H1 (cell line): ENCODE measurements at regions not wholly inside any gene's neighbourhood (a gene's known extent, or its start where the extent isn't known, plus 50 kb on each side); places are given as distances from the start of the nearest gene placed in this dataset.

Source experiments
- CTCF ChIA-PET: fragments of 300-600 bp; sonication (Branson Sonifier 250); formaldehyde crosslinking; loops from one replicate; lab custom pipeline; 2021; ENCODE audit not compliant: partially characterized antibody; lab: Charles Lee
- POLR2A ChIA-PET: fragments of 300-600 bp; sonication (Branson Sonifier 250); formaldehyde crosslinking; loops from one replicate; lab custom pipeline; 2021; ENCODE audit warnings: inconsistent platforms; ENCODE audit not compliant: partially characterized antibody; lab: Charles Lee
- DNase-seq, 2 experiments: peaks; one replicate each; pipeline versions ENCODE4 v3.0.0 to v3.0.0-alpha.2; 2010 to 2022; ENCODE audit warnings: low spot score in 2 of 2, low read depth in 1 of 2, mixed read lengths in 1 of 2
- FAIRE-seq: peaks from 2 replicates; lab custom pipeline; 2011; peaks lifted over from hg19 to GRCh38; lab: Jason Lieb, UNC
- H2AFZ ChIP-seq: 2 replicates; pipeline ENCODE4 v1.8.1; 2012; ENCODE audit warnings: low read length, inconsistent platforms
- H2AK5ac ChIP-seq: 2 replicates; pipeline ENCODE4 v1.6.1; 2013; ENCODE audit warnings: low read depth, low read length
- H2BK120ac ChIP-seq: replicated peaks from 2 replicates; pipeline ENCODE3; 2013; ENCODE audit warnings: low read depth, low read length, inconsistent platforms
- H2BK12ac ChIP-seq: 2 replicates; pipeline ENCODE4 v1.6.1; 2013; ENCODE audit warnings: low read depth, low read length
- H2BK15ac ChIP-seq: 2 replicates; pipeline ENCODE4 v1.6.1; 2013; ENCODE audit warnings: low read length
- H2BK20ac ChIP-seq: 2 replicates; pipeline ENCODE4 v1.6.1; 2013; ENCODE audit warnings: low read length
- H2BK5ac ChIP-seq: 2 replicates; pipeline ENCODE4 v1.6.1; 2013; ENCODE audit warnings: low read depth, low read length
- H3K14ac ChIP-seq: 2 replicates; pipeline ENCODE4 v1.6.1; 2013; ENCODE audit warnings: inconsistent platforms; ENCODE audit not compliant: insufficient read length
- H3K18ac ChIP-seq: 2 replicates; pipeline ENCODE4 v1.6.1; 2013; ENCODE audit warnings: low read length; ENCODE audit errors: extremely low read depth
- H3K23ac ChIP-seq: 2 replicates; pipeline ENCODE4 v1.6.1; 2013; ENCODE audit warnings: inconsistent platforms; ENCODE audit not compliant: insufficient read length
- H3K23me2 ChIP-seq: 2 replicates; pipeline ENCODE4 v1.6.1; 2013; ENCODE audit warnings: low read depth, low read length
- H3K27ac ChIP-seq: 2 replicates; pipeline ENCODE4 v1.6.1; 2011; ENCODE audit warnings: low read depth, low read length, inconsistent platforms
- H3K27me3 ChIP-seq, 4 experiments: replicated peaks in 1 of 4; 1 replicate in 1 of 4; 2 replicates in 3 of 4; pipeline versions ENCODE4 v1.6.1 to v1.8.1; 2011 to 2013; ENCODE audit warnings: low read length in 3 of 4, mild to moderate bottlenecking in 3 of 4, inconsistent platforms in 2 of 4, mixed read lengths in 2 of 4, moderate library complexity in 1 of 4; ENCODE audit not compliant: control insufficient read depth in 3 of 4, insufficient read depth in 3 of 4; ENCODE audit errors: extremely low read depth in 1 of 4
- H3K36me3 ChIP-seq, 4 experiments: 2 replicates each; pipeline versions ENCODE4 v1.6.1 to v1.8.1; 2011 to 2013; ENCODE audit warnings: mild to moderate bottlenecking in 4 of 4, low read length in 3 of 4, moderate library complexity in 2 of 4, control low read depth in 1 of 4, inconsistent platforms in 1 of 4; ENCODE audit not compliant: insufficient read depth in 4 of 4, control insufficient read depth in 2 of 4
- H3K4ac ChIP-seq: replicated peaks from 2 replicates; pipeline ENCODE3; 2013; ENCODE audit warnings: low read length, low read depth, mixed read lengths, inconsistent platforms; ENCODE audit not compliant: insufficient read length
- H3K4me1 ChIP-seq, 4 experiments: replicated peaks in 1 of 4; 1 replicate in 1 of 4; 2 replicates in 3 of 4; pipeline versions ENCODE4 v1.6.1 to v1.8.1; 2011 to 2013; ENCODE audit warnings: low read length in 3 of 4, inconsistent platforms in 2 of 4, mixed read lengths in 1 of 4; ENCODE audit not compliant: insufficient read depth in 4 of 4, control insufficient read depth in 3 of 4
- H3K4me2 ChIP-seq, 2 experiments: 2 replicates each; pipeline versions ENCODE4 v1.6.1 to v1.8.1; 2011 to 2013; ENCODE audit warnings: low read depth in 2 of 2, low read length in 2 of 2, control low read depth in 1 of 2, inconsistent platforms in 1 of 2, mild to moderate bottlenecking in 1 of 2; ENCODE audit not compliant: insufficient read depth in 1 of 2
- H3K4me3 ChIP-seq, 4 experiments: fragments of 200-600, 300-600 bp in 1 of 4; sonication (generic), shearing (Covaris generic), sonication (Bioruptor Twin) in 1 of 4; 2 replicates each; pipeline versions ENCODE4 v1.5.1 to v1.8.1; 2011 to 2016; ENCODE audit warnings: low read length in 4 of 4, low read depth in 3 of 4, control low read depth in 2 of 4, inconsistent platforms in 2 of 4, mild to moderate bottlenecking in 2 of 4, mixed read lengths in 1 of 4, moderate library complexity in 1 of 4; ENCODE audit not compliant: insufficient read depth in 2 of 4; ENCODE audit errors: extremely low read depth in 1 of 4
- H3K56ac ChIP-seq: replicated peaks from 2 replicates; pipeline ENCODE3; 2013; ENCODE audit warnings: low read depth, mild to moderate bottlenecking, mixed read lengths, low read length, inconsistent platforms; ENCODE audit not compliant: insufficient read length
- H3K79me1 ChIP-seq: 2 replicates; pipeline ENCODE4 v1.6.1; 2013; ENCODE audit warnings: low read depth, low read length, control low read depth
- H3K79me2 ChIP-seq, 2 experiments: 2 replicates each; pipeline versions ENCODE4 v1.6.1 to v1.8.1; 2012 to 2013; ENCODE audit warnings: low read length in 2 of 2, mild to moderate bottlenecking in 2 of 2, inconsistent platforms in 1 of 2; ENCODE audit not compliant: insufficient read depth in 2 of 2, control insufficient read depth in 1 of 2
- H3K9ac ChIP-seq, 4 experiments: replicated peaks in 1 of 4; 1 replicate in 1 of 4; 2 replicates in 3 of 4; pipeline versions ENCODE4 v1.6.1 to v1.8.1; 2011 to 2013; ENCODE audit warnings: low read depth in 3 of 4, low read length in 3 of 4, control low read depth in 2 of 4, mild to moderate bottlenecking in 2 of 4, moderate library complexity in 2 of 4, inconsistent platforms in 1 of 4; ENCODE audit errors: extremely low read depth in 1 of 4
- H3K9me3 ChIP-seq, 2 experiments: 2 replicates each; pipeline versions ENCODE4 v1.6.1 to v1.8.1; 2012 to 2013; ENCODE audit warnings: mild to moderate bottlenecking in 2 of 2, moderate library complexity in 2 of 2, control low read depth in 1 of 2, inconsistent platforms in 1 of 2, low read depth in 1 of 2, low read length in 1 of 2, mixed read lengths in 1 of 2; ENCODE audit not compliant: insufficient read depth in 2 of 2
- H4K20me1 ChIP-seq, 2 experiments: replicated peaks in 1 of 2; 2 replicates each; pipeline versions ENCODE3 to v1.8.1; 2011 to 2013; ENCODE audit warnings: inconsistent platforms in 2 of 2, low read length in 2 of 2, mild to moderate bottlenecking in 1 of 2; ENCODE audit not compliant: insufficient read depth in 2 of 2, control insufficient read depth in 1 of 2
- H4K5ac ChIP-seq: 2 replicates; pipeline ENCODE4 v1.6.1; 2013; ENCODE audit warnings: low read length, low read depth, mixed read lengths, inconsistent platforms; ENCODE audit not compliant: insufficient read length
- H4K8ac ChIP-seq: 2 replicates; pipeline ENCODE4 v1.8.0; 2013; ENCODE audit warnings: mild to moderate bottlenecking, moderate library complexity, low read length, inconsistent platforms; ENCODE audit not compliant: insufficient read depth; ENCODE audit errors: extremely low read depth
- H4K91ac ChIP-seq: replicated peaks from 2 replicates; pipeline ENCODE3; 2013; ENCODE audit warnings: low read length, mixed read lengths, inconsistent platforms; ENCODE audit not compliant: insufficient read length
- BACH1 ChIP-seq: IDR thresholded peaks from 2 replicates; pipeline ENCODE4 v1.6.1; 2012; ENCODE audit warnings: low read length, improper control_type of control experiment
- CEBPB ChIP-seq: IDR thresholded peaks from 2 replicates; pipeline ENCODE4 v1.6.1; 2012; ENCODE audit warnings: low read depth, low read length
- CHD2 ChIP-seq: IDR thresholded peaks from 2 replicates; pipeline ENCODE4 v1.6.1; 2012; ENCODE audit warnings: low read length, improper control_type of control experiment
- EGR1 ChIP-seq: IDR thresholded peaks from 2 replicates; pipeline ENCODE4 v1.6.1; 2011; ENCODE audit warnings: low read depth, low read length, borderline replicate concordance
- GTF2F1 ChIP-seq: IDR thresholded peaks from 2 replicates; pipeline ENCODE4 v1.6.1; 2012; ENCODE audit warnings: low read depth, low read length, improper control_type of control experiment, borderline replicate concordance
- KDM1A ChIP-seq: fragments of 200-600, 300-600 bp; sonication (generic); IDR thresholded peaks from 2 replicates; pipeline ENCODE4 v1.7.1; 2016; ENCODE audit warnings: mild to moderate bottlenecking, low read length, borderline replicate concordance
- NRF1 ChIP-seq: IDR thresholded peaks from 2 replicates; pipeline ENCODE4 v1.6.1; 2011; ENCODE audit warnings: mild to moderate bottlenecking, low read depth, low read length, improper control_type of control experiment
- POU5F1 ChIP-seq: IDR thresholded peaks from 2 replicates; pipeline ENCODE4 v1.6.1; 2011; ENCODE audit warnings: low read depth, mild to moderate bottlenecking, low read length, moderate library complexity
- RFX5 ChIP-seq: IDR thresholded peaks from 2 replicates; pipeline ENCODE4 v1.6.1; 2011; ENCODE audit warnings: low read depth, low read length, improper control_type of control experiment, borderline replicate concordance
- RXRA ChIP-seq: IDR thresholded peaks from 2 replicates; pipeline ENCODE4 v1.6.1; 2011; ENCODE audit warnings: low read depth, mild to moderate bottlenecking, low read length, moderate library complexity; ENCODE audit not compliant: insufficient read depth
- SP1 ChIP-seq: IDR thresholded peaks from 2 replicates; pipeline ENCODE4 v1.6.1; 2011; ENCODE audit warnings: low read depth, low read length
- SP2 ChIP-seq: IDR thresholded peaks from 2 replicates; pipeline ENCODE4 v1.6.1; 2012; ENCODE audit warnings: mild to moderate bottlenecking, low read length, inconsistent platforms
- TAF7 ChIP-seq: optimal IDR thresholded peaks from 2 replicates; pipeline ENCODE3; 2011; ENCODE audit warnings: low read depth, mild to moderate bottlenecking, inconsistent platforms, low read length, moderate library complexity, borderline replicate concordance
- TCF12 ChIP-seq: IDR thresholded peaks from 2 replicates; pipeline ENCODE4 v1.6.1; 2011; ENCODE audit warnings: low read depth, mild to moderate bottlenecking, low read length
- TEAD4 ChIP-seq: IDR thresholded peaks from 2 replicates; pipeline ENCODE4 v1.6.1; 2012; ENCODE audit warnings: low read depth, low read length, inconsistent platforms, mixed read lengths
- WGBS, 2 experiments: shearing (Covaris generic) in 1 of 2; methylation state at CpG; one replicate each; pipeline versions ENCODE4 v1.1.6 to v1.1.7; 2013 to 2015; ENCODE audit warnings: low lambda C conversion rate in 2 of 2, mixed read lengths in 2 of 2, inconsistent platforms in 1 of 2, low coverage in 1 of 2, missing lambda C conversion rate in 1 of 2; ENCODE audit not compliant: insufficient replicate concordance in 2 of 2, insufficient coverage in 1 of 2, insufficient read length in 1 of 2; ENCODE audit errors: extremely low coverage in 1 of 2, missing lambda C conversion rate in 1 of 2; 5-methylcytosine and 5-hydroxymethylcytosine counted together
- TF ChIP-seq, protein P1 (sequence below): IDR thresholded peaks from 2 replicates; pipeline ENCODE4 v1.6.1; 2011; ENCODE audit warnings: low read depth, mild to moderate bottlenecking, low read length; ENCODE audit not compliant: insufficient read depth

DNA sequence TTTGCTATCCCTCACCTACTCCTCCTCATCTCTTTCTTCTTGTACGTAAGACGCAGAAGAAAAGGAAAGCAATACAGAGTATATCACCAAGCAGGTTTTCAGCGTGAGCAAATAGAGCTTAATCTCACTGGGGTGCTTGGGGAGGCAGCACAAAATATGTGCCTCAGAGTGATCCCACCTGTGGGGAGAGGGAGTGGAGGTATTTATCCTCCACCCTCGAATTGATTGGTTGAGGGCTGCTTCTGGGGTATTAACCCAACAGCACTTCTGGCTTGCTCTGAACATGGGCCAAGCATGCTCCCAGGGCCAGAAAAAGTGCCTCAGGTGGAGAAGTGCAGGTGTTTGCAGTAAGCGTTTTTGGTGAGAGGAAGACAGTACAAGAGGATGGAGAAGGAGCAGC is 78.5 kb upstream of the EYA2 start:
- H3K14ac ChIP-seq, result no peak overlapping the region
- no peak overlapping the region for H3K9ac ChIP-seq
- H3K79me1 ChIP-seq, result no peaks in the 10 kb centered on the region
- peaks cover 0 to 11% (median 2%) of the 10 kb centered on the region in 4 experiments; a peak in 4 of 7 replicates for H3K4me1 ChIP-seq
- no peak overlapping the region for H4K8ac ChIP-seq
- no peak overlapping the region for H3K56ac ChIP-seq
- H3K4me2 ChIP-seq, result no peak overlapping the region
- no peak overlapping the region for H2BK120ac ChIP-seq
- no peaks in the 10 kb centered on the region for H4K20me1 ChIP-seq
- no peak overlapping the region for H3K23ac ChIP-seq
- no peaks in the 10 kb centered on the region for H3K9me3 ChIP-seq
- 0 out of 2 replicates have a peak overlapping the region, but pooled peaks have one; percentile 24 for H2AFZ ChIP-seq
- DNase-seq (no peak), FAIRE-seq (no peak)
- H3K36me3 ChIP-seq, result no peaks in the 10 kb centered on the region
- no peak overlapping the region for H2BK20ac ChIP-seq
- H2AK5ac ChIP-seq, result no peak overlapping the region
- no peak overlapping the region for H4K91ac ChIP-seq
- H3K23me2 ChIP-seq, result no peaks in the 10 kb centered on the region
- H3K4me3 ChIP-seq, result no peak overlapping the region
- peaks cover 0 to 3% (median 0%) of the 10 kb centered on the region in 4 experiments; a peak in 3 of 7 replicates for H3K27me3 ChIP-seq
- no peak overlapping the region for H4K5ac ChIP-seq
- ChIA-PET POLR2A (no interaction called here), CTCF (no interaction called here)
- no peak overlapping the region for H3K27ac ChIP-seq
- no peaks in the 10 kb centered on the region for H3K79me2 ChIP-seq
- no peak overlapping the region for H2BK5ac ChIP-seq
- WGBS, 2 experiments, result 74% methylated on average over 5 of the region's 5 CpGs; no CpG with 5 or more reads in 1 of the 2 experiments
- H2BK12ac ChIP-seq, result no peak overlapping the region
- H3K18ac ChIP-seq, result no peak overlapping the region
- H3K4ac ChIP-seq, result no peak overlapping the region
- H2BK15ac ChIP-seq, result no peak overlapping the region
- no peak for TF ChIP-seq SP1
- no peak for TF ChIP-seq BACH1
- no peak for TF ChIP-seq POU5F1
- TF ChIP-seq GTF2F1, result no peak
- no peak for TF ChIP-seq RFX5
- TF ChIP-seq RXRA, result no peak
- no peak for TF ChIP-seq NRF1
- no peak for TF ChIP-seq CHD2
- no peak for TF ChIP-seq SP2
- no peak for TF ChIP-seq EGR1
- TF ChIP-seq CEBPB, result no peak
- no peak for TF ChIP-seq TEAD4
- no peak for TF ChIP-seq TCF12
- TF ChIP-seq, protein P1, sequence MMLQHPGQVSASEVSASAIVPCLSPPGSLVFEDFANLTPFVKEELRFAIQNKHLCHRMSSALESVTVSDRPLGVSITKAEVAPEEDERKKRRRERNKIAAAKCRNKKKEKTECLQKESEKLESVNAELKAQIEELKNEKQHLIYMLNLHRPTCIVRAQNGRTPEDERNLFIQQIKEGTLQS, result no peak
- no peak for TF ChIP-seq KDM1A
- no peak for TF ChIP-seq TAF7
